Fibroblast of lung (primary cell): ENCODE measurements at regions not wholly inside any gene's neighbourhood (a gene's known extent, or its start where the extent isn't known, plus 50 kb on each side); places are given as distances from the start of the nearest gene placed in this dataset.
"Not testable (repeated sequence)": the region's sequence is repeated elsewhere in the genome, so short reads cannot be mapped to it uniquely, and the experiment has no call there.

ENCODE experiments used
- DNase-seq, 2 donors: peaks; one replicate each; pipeline versions ENCODE4 v3.0.0 to v3.0.0-alpha.2; 2010; ENCODE audit warnings: low read depth in 2 of 2
- H2AFZ ChIP-seq: 2 replicates; pipeline ENCODE4 v1.5.1; 2012; ENCODE audit warnings: low read length, control low read depth, inconsistent platforms
- H3K27ac ChIP-seq: 2 replicates; pipeline ENCODE4 v1.5.1; 2011; ENCODE audit warnings: low read length, control low read depth; ENCODE audit not compliant: insufficient read depth
- H3K27me3 ChIP-seq: 2 replicates; pipeline ENCODE4 v1.5.1; 2011; ENCODE audit warnings: mild to moderate bottlenecking, low read length; ENCODE audit not compliant: control insufficient read depth, insufficient read depth
- H3K36me3 ChIP-seq: 2 replicates; pipeline ENCODE4 v1.5.1; 2011; ENCODE audit warnings: low read length; ENCODE audit not compliant: control insufficient read depth, insufficient read depth
- H3K4me1 ChIP-seq: 2 replicates; pipeline ENCODE4 v1.5.1; 2011; ENCODE audit warnings: low read length; ENCODE audit not compliant: control insufficient read depth, insufficient read depth; ENCODE audit errors: extremely low read depth
- H3K4me2 ChIP-seq: 2 replicates; pipeline ENCODE4 v1.5.1; 2011; ENCODE audit warnings: low read length, control low read depth; ENCODE audit not compliant: insufficient read depth; ENCODE audit errors: extremely low read depth
- H3K4me3 ChIP-seq, 4 experiments: fragments of 200-600 bp in 1 of 4; sonication (generic) in 1 of 4; replicated peaks in 1 of 4; 2 replicates each; pipeline ENCODE4 v1.5.1; 2011 to 2016; ENCODE audit warnings: low read length in 4 of 4, low read depth in 3 of 4, mild to moderate bottlenecking in 3 of 4, control low read depth in 2 of 4, inconsistent platforms in 1 of 4, mixed read lengths in 1 of 4; ENCODE audit not compliant: insufficient read depth in 1 of 4; ENCODE audit errors: control extremely low read depth in 1 of 4
- H3K79me2 ChIP-seq: 2 replicates; pipeline ENCODE4 v1.5.1; 2012; ENCODE audit warnings: mild to moderate bottlenecking, low read length, inconsistent platforms; ENCODE audit not compliant: control insufficient read depth, insufficient read depth
- H3K9ac ChIP-seq: 2 replicates; pipeline ENCODE4 v1.5.1; 2011; ENCODE audit warnings: mild to moderate bottlenecking, low read length, control low read depth; ENCODE audit not compliant: insufficient read depth
- H3K9me3 ChIP-seq: 2 replicates; pipeline ENCODE4 v1.5.1; 2012; ENCODE audit warnings: low read depth, low read length; ENCODE audit not compliant: control insufficient read depth, insufficient read depth
- H4K20me1 ChIP-seq: 2 replicates; pipeline ENCODE4 v1.5.1; 2011; ENCODE audit warnings: low read length; ENCODE audit not compliant: control insufficient read depth, insufficient read depth; ENCODE audit errors: extremely low read depth
- CTCF ChIP-seq, 2 donors: IDR thresholded peaks in 1 of 2; conservative IDR thresholded peaks in 1 of 2; 1 replicate in 1 of 2; 2 replicates in 1 of 2; pipeline ENCODE4 v1.5.1; 2011 to 2012; ENCODE audit warnings: low read length in 2 of 2, control low read depth in 1 of 2, inconsistent platforms in 1 of 2, low read depth in 1 of 2, mild to moderate bottlenecking in 1 of 2
- EZH2 ChIP-seq: IDR thresholded peaks from 2 replicates; pipeline ENCODE4 v1.5.1; 2012; ENCODE audit warnings: low read length, control low read depth, mild to moderate bottlenecking; ENCODE audit errors: missing control alignments

- Histone ChIP-seq H3K9me3 (no peaks in the 10 kb centered on the region), H3K79me2 (no peaks in the 10 kb centered on the region), H2AFZ (no peak overlapping the region), H3K4me1 (no peaks in the 10 kb centered on the region), H3K27me3 (no peaks in the 10 kb centered on the region), H4K20me1 (no peaks in the 10 kb centered on the region), H3K9ac (no peak overlapping the region), H3K27ac (no peak overlapping the region), H3K36me3 (no peaks in the 10 kb centered on the region), H3K4me2 (no peak overlapping the region), H3K4me3 (no peak overlapping the region)
- DNase-seq, result no peak
- TF ChIP-seq CTCF (conservative IDR thresholded peaks at IDR 0.05 in 1 of 2, IDR thresholded peaks at IDR 0.05 in 1 of 2; ENCODE audit: low read depth in 1 of 2, low read length in 2 of 2) (no peak), EZH2 (no peak)
Measured at GRCh38 chr2:215635071-215635787, 199.4 kb upstream of the FN1 start.

DNA sequence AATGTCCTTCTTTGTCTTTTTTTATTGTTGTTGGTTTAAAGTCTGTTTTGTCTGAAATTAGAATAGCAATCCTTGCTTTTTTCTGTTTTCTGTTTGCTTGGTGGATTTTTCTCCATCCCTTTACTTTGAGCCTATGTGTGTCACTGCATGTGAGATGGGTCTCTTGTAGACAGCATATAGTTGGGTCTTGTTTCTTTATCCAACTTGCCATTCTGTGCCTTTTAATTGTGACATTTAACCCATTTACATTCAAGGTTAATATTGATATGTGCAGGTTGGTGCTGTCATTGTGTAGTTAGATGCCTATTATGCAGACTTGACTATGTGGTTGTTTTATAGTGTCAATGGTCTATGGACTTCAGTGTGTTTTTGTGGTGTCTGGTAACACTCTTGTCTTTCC lies 197.5 kb upstream of the FN1 start:
- TF ChIP-seq CTCF (conservative IDR thresholded peaks at IDR 0.05 in 1 of 2, IDR thresholded peaks at IDR 0.05 in 1 of 2; ENCODE audit: low read depth in 1 of 2, low read length in 2 of 2) (no peak), EZH2 (no peak)
- Histone ChIP-seq H3K9me3 (no peaks in the 10 kb centered on the region), H3K4me3 (no peak overlapping the region), H3K9ac (no peak overlapping the region), H4K20me1 (no peaks in the 10 kb centered on the region), H2AFZ (no peak overlapping the region), H3K79me2 (no peaks in the 10 kb centered on the region), H3K27ac (no peak overlapping the region), H3K4me2 (no peak overlapping the region), H3K4me1 (no peaks in the 10 kb centered on the region), H3K27me3 (no peaks in the 10 kb centered on the region), H3K36me3 (no peaks in the 10 kb centered on the region)
- no peak for DNase-seq

- DNase-seq, result no peak
- H3K36me3 ChIP-seq, result no peaks in the 10 kb centered on the region
- no peak overlapping the region for H3K27ac ChIP-seq
- H2AFZ ChIP-seq, result no peak overlapping the region
- H3K4me3 ChIP-seq, result no peak overlapping the region
- TF ChIP-seq CTCF (conservative IDR thresholded peaks at IDR 0.05 in 1 of 2, IDR thresholded peaks at IDR 0.05 in 1 of 2; ENCODE audit: low read depth in 1 of 2, low read length in 2 of 2) (no peak), EZH2 (no peak)
- no peak overlapping the region for H3K4me2 ChIP-seq
- H3K79me2 ChIP-seq, result no peaks in the 10 kb centered on the region
- no peaks in the 10 kb centered on the region for H3K4me1 ChIP-seq
- H3K9ac ChIP-seq, result no peak overlapping the region
- no peaks in the 10 kb centered on the region for H4K20me1 ChIP-seq
- H3K9me3 ChIP-seq, result no peaks in the 10 kb centered on the region
- no peaks in the 10 kb centered on the region for H3K27me3 ChIP-seq
Measured at GRCh38 chr2:215631696-215632095, 195.8 kb upstream of the FN1 start.

DNA sequence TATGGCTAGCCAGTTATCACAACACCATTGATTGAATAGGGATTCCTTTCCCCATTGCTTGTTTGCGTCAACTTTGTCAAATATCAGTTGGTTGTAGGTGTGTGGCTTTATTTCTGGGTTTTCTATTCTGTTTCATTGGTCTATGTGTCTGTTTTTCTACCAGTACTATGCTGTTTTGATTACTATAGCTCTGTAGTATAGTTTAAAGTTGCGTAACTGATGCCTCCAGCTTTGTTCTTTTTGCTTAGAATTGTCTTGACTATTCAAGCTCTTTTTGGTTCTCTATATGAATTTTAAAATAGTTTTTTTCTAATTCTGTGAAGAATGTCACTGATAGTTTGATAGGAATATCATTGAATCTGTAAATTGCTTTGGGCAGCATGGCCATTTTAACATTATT lies 194.9 kb upstream of the FN1 start:
- DNase-seq, H4K20me1 ChIP-seq, H3K9ac ChIP-seq, H3K4me3 ChIP-seq, H2AFZ ChIP-seq, H3K36me3 ChIP-seq, H3K27ac ChIP-seq, H3K4me2 ChIP-seq, H3K79me2 ChIP-seq, H3K4me1 ChIP-seq, H3K9me3 ChIP-seq, H3K27me3 ChIP-seq: not testable (repeated sequence)
